PC-9 (cell line): ENCODE measurements at regions not wholly inside any gene's neighbourhood (a gene's known extent, or its start where the extent isn't known, plus 50 kb on each side); places are given as distances from the start of the nearest gene placed in this dataset.

Experiments
- CTCF ChIP-seq: fragments of 200-600 bp; sonication (generic); conservative IDR thresholded peaks from 2 replicates; pipeline ENCODE4 v1.6.1; 2017; ENCODE audit warnings: mixed run types, antibody characterized with exemption, mild to moderate bottlenecking, moderate library complexity
- EZH2 ChIP-seq: fragments of 200-600 bp; sonication (generic); IDR thresholded peaks from 2 replicates; pipeline ENCODE4 v1.8.0; 2017; ENCODE audit warnings: antibody characterized with exemption, low read depth

- TF ChIP-seq EZH2 (no peak), CTCF (no peak)
Observed at GRCh38 chr17:69630056-69630635, 215.6 kb downstream of the MAP2K6 start.
